Keratinocyte (primary cell): ENCODE measurements at regions not wholly inside any gene's neighbourhood (a gene's known extent, or its start where the extent isn't known, plus 50 kb on each side); places are given as distances from the start of the nearest gene placed in this dataset.

Experiments used
- DNase-seq: peaks from one replicate; pipeline ENCODE4 v3.0.0-alpha.2; 2011; ENCODE audit warnings: low read depth, missing footprints, low spot score
- FAIRE-seq: peaks from 2 replicates; lab custom pipeline; 2011; peaks lifted over from hg19 to GRCh38; lab: Jason Lieb, UNC
- H2AFZ ChIP-seq: 2 replicates; pipeline ENCODE4 v1.6.0; 2012; ENCODE audit warnings: low read length, control low read depth, inconsistent platforms; ENCODE audit not compliant: control insufficient read depth
- H3K27ac ChIP-seq: 2 replicates; pipeline ENCODE4 v1.5.1; 2011; ENCODE audit warnings: low read length; ENCODE audit not compliant: control insufficient read depth, insufficient read depth
- H3K27me3 ChIP-seq: 3 replicates; pipeline ENCODE4 v1.6.0; 2011; ENCODE audit warnings: low read length; ENCODE audit not compliant: control insufficient read depth, insufficient read depth; ENCODE audit errors: extremely low read depth
- H3K36me3 ChIP-seq, 2 experiments: 2 replicates in 1 of 2; 3 replicates in 1 of 2; pipeline ENCODE4 v1.5.1; 2011; ENCODE audit warnings: low read length in 2 of 2, mild to moderate bottlenecking in 1 of 2; ENCODE audit not compliant: control insufficient read depth in 2 of 2, insufficient read depth in 2 of 2; ENCODE audit errors: extremely low read depth in 1 of 2
- H3K4me1 ChIP-seq: 3 replicates; pipeline ENCODE4 v1.5.1; 2011; ENCODE audit warnings: low read length; ENCODE audit not compliant: control insufficient read depth, insufficient read depth; ENCODE audit errors: extremely low read depth
- H3K4me2 ChIP-seq: 3 replicates; pipeline ENCODE4 v1.6.0; 2011; ENCODE audit warnings: low read depth, low read length; ENCODE audit not compliant: control insufficient read depth, insufficient read depth; ENCODE audit errors: extremely low read depth
- H3K4me3 ChIP-seq, 3 experiments: fragments of 200-600 bp in 1 of 3; sonication (generic) in 1 of 3; 2 replicates in 2 of 3; 3 replicates in 1 of 3; pipeline ENCODE4 v1.5.1; 2011 to 2016; ENCODE audit warnings: low read length in 3 of 3, mild to moderate bottlenecking in 3 of 3, control low read depth in 2 of 3, inconsistent platforms in 1 of 3, low read depth in 1 of 3, mixed read lengths in 1 of 3, mixed run types in 1 of 3, moderate library complexity in 1 of 3; ENCODE audit not compliant: control insufficient read depth in 2 of 3, insufficient read depth in 2 of 3; ENCODE audit errors: extremely low read depth in 1 of 3
- H3K79me2 ChIP-seq: 2 replicates; pipeline ENCODE4 v1.6.0; 2012; ENCODE audit warnings: low read length; ENCODE audit not compliant: control insufficient read depth, insufficient read depth
- H3K9ac ChIP-seq: 3 replicates; pipeline ENCODE4 v1.6.0; 2011; ENCODE audit warnings: low read length; ENCODE audit not compliant: control insufficient read depth, insufficient read depth; ENCODE audit errors: extremely low read depth
- H3K9me1 ChIP-seq: 3 replicates; pipeline ENCODE4 v1.6.0; 2011; ENCODE audit warnings: low read length; ENCODE audit not compliant: control insufficient read depth, insufficient read depth; ENCODE audit errors: extremely low read depth
- H3K9me3 ChIP-seq: 2 replicates; pipeline ENCODE4 v1.5.1; 2012; ENCODE audit warnings: low read depth, low read length; ENCODE audit not compliant: control insufficient read depth
- H4K20me1 ChIP-seq: 3 replicates; pipeline ENCODE4 v1.6.0; 2011; ENCODE audit warnings: low read length; ENCODE audit not compliant: control insufficient read depth, insufficient read depth; ENCODE audit errors: extremely low read depth
- EZH2 ChIP-seq: IDR thresholded peaks from one replicate; pipeline ENCODE4 v1.6.1; 2012; ENCODE audit warnings: inconsistent platforms, mild to moderate bottlenecking, low read length, moderate library complexity
- dilution Hi-C: fragments of 300-500 bp; cut with MboI; formaldehyde crosslinking; loops from one replicate; pipeline ENCODE4 v1.7.0; 2020; ENCODE audit warnings: low sequenced_read_pairs; ENCODE audit not compliant: extremely low pct_ligation_motif_present
- TF ChIP-seq, protein P1 (sequence below), 3 experiments: IDR thresholded peaks in 1 of 3; conservative IDR thresholded peaks in 1 of 3; optimal IDR thresholded peaks in 1 of 3; 2 replicates in 2 of 3; 3 replicates in 1 of 3; pipeline versions ENCODE3 to v1.5.1; 2011; ENCODE audit warnings: low read length in 3 of 3, mild to moderate bottlenecking in 3 of 3, moderate library complexity in 2 of 3, control low read depth in 1 of 3, inconsistent platforms in 1 of 3; ENCODE audit not compliant: insufficient read depth in 2 of 3; ENCODE audit errors: extremely low read depth in 1 of 3

GRCh38 chr22:22997988-22998387 is 72.3 kb upstream of the GNAZ start:
- dilution Hi-C loops, result no loop called here

GRCh38 chr22:22999523-22999922 is 70.8 kb upstream of the GNAZ start:
- no peaks in the 10 kb centered on the region for H3K9me3 ChIP-seq
- dilution Hi-C loops, result no loop called here
- DNase-seq (no peak), FAIRE-seq (no peak)
- H3K4me2 ChIP-seq, result no peak overlapping the region
- no peak overlapping the region for H3K4me3 ChIP-seq
- H4K20me1 ChIP-seq, result no peaks in the 10 kb centered on the region
- no peaks in the 10 kb centered on the region for H3K27me3 ChIP-seq
- TF ChIP-seq EZH2, result no peak
- TF ChIP-seq, protein P1, sequence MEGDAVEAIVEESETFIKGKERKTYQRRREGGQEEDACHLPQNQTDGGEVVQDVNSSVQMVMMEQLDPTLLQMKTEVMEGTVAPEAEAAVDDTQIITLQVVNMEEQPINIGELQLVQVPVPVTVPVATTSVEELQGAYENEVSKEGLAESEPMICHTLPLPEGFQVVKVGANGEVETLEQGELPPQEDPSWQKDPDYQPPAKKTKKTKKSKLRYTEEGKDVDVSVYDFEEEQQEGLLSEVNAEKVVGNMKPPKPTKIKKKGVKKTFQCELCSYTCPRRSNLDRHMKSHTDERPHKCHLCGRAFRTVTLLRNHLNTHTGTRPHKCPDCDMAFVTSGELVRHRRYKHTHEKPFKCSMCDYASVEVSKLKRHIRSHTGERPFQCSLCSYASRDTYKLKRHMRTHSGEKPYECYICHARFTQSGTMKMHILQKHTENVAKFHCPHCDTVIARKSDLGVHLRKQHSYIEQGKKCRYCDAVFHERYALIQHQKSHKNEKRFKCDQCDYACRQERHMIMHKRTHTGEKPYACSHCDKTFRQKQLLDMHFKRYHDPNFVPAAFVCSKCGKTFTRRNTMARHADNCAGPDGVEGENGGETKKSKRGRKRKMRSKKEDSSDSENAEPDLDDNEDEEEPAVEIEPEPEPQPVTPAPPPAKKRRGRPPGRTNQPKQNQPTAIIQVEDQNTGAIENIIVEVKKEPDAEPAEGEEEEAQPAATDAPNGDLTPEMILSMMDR (optimal IDR thresholded peaks at IDR 0.05 in 1 of 3, IDR thresholded peaks at IDR 0.05 in 1 of 3, conservative IDR thresholded peaks at IDR 0.05 in 1 of 3; ENCODE audit: extremely low read depth in 1 of 3, insufficient read depth in 2 of 3, low read length in 3 of 3), result no peak
- H3K4me1 ChIP-seq, result no peaks in the 10 kb centered on the region
- no peaks in the 10 kb centered on the region for H3K9me1 ChIP-seq
- no peak overlapping the region for H3K9ac ChIP-seq
- H2AFZ ChIP-seq, result no peak overlapping the region
- no peaks in the 10 kb centered on the region for H3K79me2 ChIP-seq
- H3K27ac ChIP-seq, result no peak overlapping the region
- no peaks in the 10 kb centered on the region for H3K36me3 ChIP-seq

More at GRCh38 chr22:22997988-22998387, 72.3 kb upstream of the GNAZ start:
- Histone ChIP-seq H3K36me3 (no peaks in the 10 kb centered on the region), H3K4me3 (no peak overlapping the region), H4K20me1 (no peaks in the 10 kb centered on the region), H2AFZ (no peak overlapping the region), H3K9me1 (no peaks in the 10 kb centered on the region), H3K9ac (no peak overlapping the region), H3K27me3 (no peaks in the 10 kb centered on the region), H3K4me2 (no peak overlapping the region), H3K4me1 (no peaks in the 10 kb centered on the region), H3K79me2 (no peaks in the 10 kb centered on the region), H3K9me3 (no peaks in the 10 kb centered on the region), H3K27ac (no peak overlapping the region)
- DNase-seq (no peak), FAIRE-seq (no peak)
- TF ChIP-seq, protein P1 (optimal IDR thresholded peaks at IDR 0.05 in 1 of 3, IDR thresholded peaks at IDR 0.05 in 1 of 3, conservative IDR thresholded peaks at IDR 0.05 in 1 of 3; ENCODE audit: extremely low read depth in 1 of 3, insufficient read depth in 2 of 3, low read length in 3 of 3), result no peak
- no peak for TF ChIP-seq EZH2
